Right cardiac atrium (tissue), 5 donors: ENCODE measurements at regions not wholly inside any gene's neighbourhood (a gene's known extent, or its start where the extent isn't known, plus 50 kb on each side); places are given as distances from the start of the nearest gene placed in this dataset.

ENCODE experiments used
- ATAC-seq, 2 donors: fragments of 200-7000 bp; cut with Tn5 transposase; one replicate each; pipeline versions ENCODE4 v1.8.0 to v1.9.1; 2020; ENCODE audit warnings: moderate library complexity in 2 of 2, mild to moderate bottlenecking in 1 of 2
- DNase-seq, 3 donors: peaks; one replicate each; pipeline ENCODE4 v3.0.0-alpha.2; 2020
- H3K27ac ChIP-seq: one replicate; pipeline ENCODE4 v1.5.1; 2013; ENCODE audit warnings: mild to moderate bottlenecking, low read length, control low read depth, moderate library complexity
- H3K27me3 ChIP-seq: one replicate; pipeline ENCODE4 v1.6.1; 2013; ENCODE audit not compliant: control insufficient read depth, insufficient read depth
- H3K4me1 ChIP-seq: one replicate; pipeline ENCODE4 v1.6.1; 2013; ENCODE audit warnings: low read length; ENCODE audit not compliant: control insufficient read depth, insufficient read depth
- H3K4me3 ChIP-seq: one replicate; pipeline ENCODE4 v1.5.1; 2013; ENCODE audit warnings: low read length, control low read depth
- H3K9me3 ChIP-seq: one replicate; pipeline ENCODE4 v1.6.1; 2013; ENCODE audit warnings: low read length; ENCODE audit not compliant: control insufficient read depth
- WGBS: extraction: QIAGEN DNeasy Blood & Tissue Kit; methylation state at CpG from one replicate; pipeline ENCODE4 v1.1.7; 2013; 5-methylcytosine and 5-hydroxymethylcytosine counted together
- intact Hi-C, 4 donors: fragments of 100-400 bp; cut with DNase I; formaldehyde crosslinking; loops; one replicate each; pipeline versions ENCODE4 v1.11.0 to v1.14.0; 2022 to 2023
- donor health status: healthy with polysubstance abuse.
- donor health status: DM: no; HTN: yes; CAD: no.
- donor health status: DM: no; HTN: no; CAD: no.
- donor health status: DM: no; HTN: yes; CAD: no; lungs with severe emphysema.
- donor health status: DM: yes; HTN: yes; CAD: no.

DNA sequence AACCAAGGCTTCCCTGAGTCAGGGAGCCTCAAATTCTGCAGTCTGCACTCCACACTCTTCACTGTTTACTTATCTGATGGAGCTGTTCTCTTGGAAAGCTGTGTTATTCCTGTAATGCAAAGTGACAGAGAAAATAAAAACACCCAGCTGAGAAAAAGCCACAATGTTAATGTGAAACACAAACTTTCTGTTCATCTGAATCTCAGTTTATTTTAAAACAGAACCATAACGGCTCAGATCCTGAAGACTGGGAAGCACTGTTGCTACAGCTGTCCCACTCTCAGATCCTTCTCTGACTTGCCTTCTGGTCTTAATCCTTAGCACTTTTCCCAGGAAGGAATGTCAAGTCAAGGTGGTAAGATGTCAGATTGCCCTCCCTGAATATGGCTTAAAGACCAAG, 736.6 kb downstream of the DHX35 start:
- intact Hi-C loops: no loop called here
- Histone ChIP-seq H3K4me1 (no peaks in the 10 kb centered on the region), H3K9me3 (no peaks in the 10 kb centered on the region), H3K27me3 (no peaks in the 10 kb centered on the region), H3K4me3 (no peak overlapping the region), H3K27ac (no peak overlapping the region)
- 53% methylated on average over 1 of the region's 1 CpG for WGBS
- ATAC-seq (no peak), DNase-seq (no peak)

DNA sequence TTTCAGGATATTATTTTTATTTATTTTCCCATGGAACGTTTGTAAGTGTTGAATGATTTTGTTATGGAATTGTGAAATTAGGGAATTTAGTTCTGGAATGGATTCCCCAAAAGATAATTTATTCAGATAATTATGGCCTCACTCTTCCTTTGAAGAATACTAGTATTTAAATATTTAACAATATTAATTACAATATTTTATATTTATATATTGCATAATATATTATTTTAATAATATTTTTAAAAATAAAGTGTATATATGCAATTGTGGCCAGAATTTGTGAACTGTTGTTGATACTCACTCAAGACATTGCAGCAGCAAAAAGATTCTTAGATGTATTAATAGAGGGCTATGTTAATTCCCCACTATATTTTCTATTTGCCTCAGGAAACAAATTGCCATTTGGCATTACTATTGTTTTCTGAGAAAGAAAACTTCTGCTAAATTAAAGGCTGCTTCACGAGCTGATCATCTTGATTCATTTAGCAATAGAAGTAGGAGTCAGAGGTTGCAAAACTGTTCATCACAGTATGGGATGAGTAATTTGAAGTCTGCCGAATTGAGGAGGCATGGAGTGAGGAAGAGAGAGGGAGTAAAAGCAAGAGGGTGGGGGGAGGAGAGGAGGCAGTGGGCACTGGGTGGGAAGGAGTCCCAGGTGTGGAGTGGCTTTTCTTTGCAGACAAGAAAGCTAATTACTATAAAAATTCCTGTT, 729.2 kb downstream of the DHX35 start:
- ATAC-seq (no peak), DNase-seq (no peak)
- WGBS: 57% methylated on average over 3 of the region's 3 CpGs
- Histone ChIP-seq H3K4me3 (no peak overlapping the region), H3K27me3 (no peaks in the 10 kb centered on the region), H3K4me1 (no peaks in the 10 kb centered on the region), H3K27ac (no peak overlapping the region), H3K9me3 (no peaks in the 10 kb centered on the region)
- intact Hi-C loops: no loop called here

DNA sequence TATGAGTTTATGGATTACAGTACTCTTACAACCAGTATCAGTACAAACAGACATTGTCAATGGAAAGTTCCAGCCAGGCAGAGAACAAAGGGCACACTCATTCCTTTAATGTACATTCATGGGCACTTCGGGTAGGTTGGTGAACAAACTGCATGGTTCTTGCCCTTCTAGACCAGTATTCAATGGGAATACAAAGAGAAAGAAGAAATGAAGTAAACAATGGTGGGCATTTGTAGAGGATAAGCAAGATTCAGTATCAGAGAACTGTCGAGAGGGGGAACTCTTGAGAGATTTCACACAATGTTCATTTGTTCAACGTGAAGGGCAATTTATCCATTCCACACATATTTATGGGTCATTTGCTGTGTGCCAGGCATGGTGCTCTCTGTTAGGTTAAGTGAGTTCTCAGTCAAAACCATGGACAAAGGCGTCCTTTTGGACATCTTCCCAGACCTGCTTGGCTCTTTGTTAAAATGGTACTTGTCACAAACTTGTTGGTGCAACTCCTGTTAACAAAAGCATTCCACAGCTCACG, 714.8 kb downstream of the DHX35 start:
- WGBS: 50% methylated on average over 5 of the region's 5 CpGs

DNA sequence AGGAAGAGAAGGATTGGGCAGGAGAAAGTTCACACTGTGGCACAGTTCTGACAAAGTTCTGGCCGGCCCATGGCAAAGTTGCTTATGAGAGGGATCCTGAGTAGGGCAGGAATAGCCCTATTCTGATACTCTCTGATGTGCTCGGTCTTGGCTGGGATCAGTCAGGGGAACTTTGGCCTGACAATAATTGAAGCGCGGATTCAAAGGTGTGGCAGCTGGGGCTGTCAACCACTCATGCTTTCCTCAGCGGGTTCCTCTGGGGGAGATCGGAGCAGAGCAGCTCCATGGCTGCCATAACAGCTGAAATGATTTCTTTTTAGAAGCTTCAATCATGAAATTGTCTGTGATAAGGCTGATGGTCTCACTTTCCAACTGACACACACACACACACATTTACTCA, 714.1 kb downstream of the DHX35 start:
- intact Hi-C loops: loop anchor here in 1 of 4 donors (10.0 kb wide), 1 partner anchor 371 kb away; no protein-coding TSS in a partner anchor

More for the DNA sequence above, 714.8 kb downstream of the DHX35 start:
- no peaks in the 10 kb centered on the region for H3K27me3 ChIP-seq
- peaks cover 4% of the 10 kb centered on the region for H3K9me3 ChIP-seq
- no peak for DNase-seq
- H3K27ac ChIP-seq: no peak overlapping the region
- peaks cover 2% of the 10 kb centered on the region for H3K4me1 ChIP-seq
- no peak overlapping the region for H3K4me3 ChIP-seq
- no peak for ATAC-seq
- intact Hi-C loops: loop anchor here in 1 of 4 donors (10.0 kb wide), 1 partner anchor 372 kb away; no protein-coding TSS in a partner anchor

DNA sequence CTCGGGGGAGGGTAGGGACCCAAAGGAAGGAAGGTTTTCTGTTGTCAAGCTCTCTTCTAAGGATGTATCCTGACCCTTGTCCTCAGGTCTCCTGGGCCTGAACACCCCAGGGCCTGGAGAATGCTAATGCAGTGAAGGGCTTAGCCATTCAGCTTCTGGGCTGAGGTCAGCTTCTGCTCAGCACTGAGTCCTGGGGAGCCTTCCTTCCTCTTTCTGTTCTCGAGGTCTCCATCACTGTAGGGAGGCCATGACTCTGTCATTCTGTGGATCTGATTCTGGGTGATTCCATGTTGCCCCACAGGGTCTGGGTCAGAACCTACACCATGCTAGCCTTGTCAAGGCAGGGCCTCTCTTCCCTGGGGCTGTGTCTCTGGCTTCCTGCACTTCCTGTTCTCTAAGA, 712.7 kb downstream of the DHX35 start:
- Histone ChIP-seq H3K27me3 (no peaks in the 10 kb centered on the region), H3K4me3 (no peak overlapping the region), H3K9me3 (no peaks in the 10 kb centered on the region), H3K27ac (no peak overlapping the region), H3K4me1 (peaks cover 2% of the 10 kb centered on the region)
- ATAC-seq (no peak), DNase-seq (no peak)
- WGBS: 51% methylated on average over 2 of the region's 2 CpGs
- intact Hi-C loops: loop anchor here in 1 of 4 donors (10.0 kb wide), 1 partner anchor 370 kb away; no protein-coding TSS in a partner anchor

More for the DNA sequence above, 714.1 kb downstream of the DHX35 start:
- ATAC-seq: no peak
- H3K9me3 ChIP-seq: peaks cover 4% of the 10 kb centered on the region
- DNase-seq: no peak
- H3K4me3 ChIP-seq: no peak overlapping the region
- H3K4me1 ChIP-seq: peaks cover 2% of the 10 kb centered on the region
- 91% methylated on average over 6 of the region's 6 CpGs for WGBS
- H3K27me3 ChIP-seq: no peaks in the 10 kb centered on the region
- no peak overlapping the region for H3K27ac ChIP-seq

DNA sequence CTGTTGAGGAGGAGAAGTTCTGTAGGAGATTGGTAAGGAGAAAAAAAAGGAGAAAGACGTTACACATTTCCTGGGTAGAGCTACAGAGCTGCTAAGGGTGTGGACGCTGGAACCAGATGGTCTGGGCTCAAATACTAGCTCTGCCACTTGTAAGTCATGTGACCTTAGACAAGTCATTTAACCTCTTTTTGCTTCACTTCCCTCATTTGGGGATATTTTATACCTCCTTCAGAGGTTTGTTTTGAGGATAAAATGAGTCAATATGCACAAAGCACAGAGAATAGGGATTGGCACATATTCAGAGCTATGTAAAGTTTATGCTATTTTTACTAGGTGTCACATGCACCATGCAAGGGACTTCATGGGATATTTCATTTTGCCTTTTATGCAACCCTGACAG, 708.8 kb downstream of the DHX35 start:
- H3K27ac ChIP-seq: no peak overlapping the region
- no peak for DNase-seq
- intact Hi-C loops: loop anchor here in 1 of 4 donors (10.0 kb wide), 1 partner anchor 366 kb away; no protein-coding TSS in a partner anchor
- H3K4me1 ChIP-seq: peaks cover 2% of the 10 kb centered on the region
- no peak for ATAC-seq
- no peak overlapping the region for H3K4me3 ChIP-seq
- no peaks in the 10 kb centered on the region for H3K9me3 ChIP-seq
- 55% methylated on average over 2 of the region's 2 CpGs for WGBS
- no peaks in the 10 kb centered on the region for H3K27me3 ChIP-seq

DNA sequence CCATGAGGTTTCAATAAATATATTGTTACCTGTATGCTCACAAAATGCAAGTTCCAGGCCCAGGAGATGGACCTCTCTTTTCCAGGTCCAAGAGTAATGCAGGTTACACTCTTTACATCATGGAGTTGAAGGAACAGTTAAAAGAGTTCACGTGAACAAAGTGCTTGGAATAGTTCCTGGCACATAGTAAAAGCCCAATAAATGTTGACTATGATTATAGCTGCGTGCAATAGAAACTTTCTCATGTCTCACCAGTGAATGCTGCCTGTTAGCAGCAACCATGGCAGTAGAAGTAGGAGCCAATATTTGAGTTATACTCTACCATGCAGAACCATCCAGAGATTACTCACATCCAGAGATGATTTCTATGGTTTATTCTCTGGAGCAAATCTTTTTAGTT, 707.5 kb downstream of the DHX35 start:
- ATAC-seq: no peak
- Histone ChIP-seq H3K27me3 (no peaks in the 10 kb centered on the region), H3K4me1 (peaks cover 2% of the 10 kb centered on the region), H3K9me3 (no peaks in the 10 kb centered on the region), H3K27ac (no peak overlapping the region), H3K4me3 (no peak overlapping the region)
- intact Hi-C loops: loop anchor here in 1 of 4 donors (10.0 kb wide), 1 partner anchor 365 kb away; no protein-coding TSS in a partner anchor
- WGBS: 84% methylated on average over 2 of the region's 2 CpGs
- DNase-seq: no peak

DNA sequence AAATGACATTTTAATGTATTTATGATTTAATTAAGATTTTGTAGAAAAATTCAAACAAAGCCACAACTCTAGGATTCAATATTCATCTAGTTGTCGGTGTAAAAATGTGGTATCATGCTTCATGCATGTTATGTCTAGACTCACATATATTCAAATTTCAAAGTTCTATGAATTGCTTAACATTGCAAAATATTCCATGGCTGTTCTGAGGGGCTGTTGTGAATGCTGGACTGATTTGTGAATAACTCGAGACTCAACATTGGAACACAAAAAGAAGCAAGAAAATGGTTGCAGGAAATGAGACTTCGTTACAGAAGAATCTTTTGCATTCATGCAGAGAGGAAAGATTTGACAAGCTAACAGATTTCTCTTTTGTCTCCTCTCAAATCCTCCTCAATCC, 705.9 kb downstream of the DHX35 start:
- intact Hi-C loops: no loop called here
- no peak overlapping the region for H3K27ac ChIP-seq
- H3K27me3 ChIP-seq: no peaks in the 10 kb centered on the region
- no peak overlapping the region for H3K4me3 ChIP-seq
- 67% methylated on average over 3 of the region's 3 CpGs for WGBS
- peaks cover 2% of the 10 kb centered on the region for H3K4me1 ChIP-seq
- DNase-seq (no peak), ATAC-seq (no peak)
- H3K9me3 ChIP-seq: no peaks in the 10 kb centered on the region

DNA sequence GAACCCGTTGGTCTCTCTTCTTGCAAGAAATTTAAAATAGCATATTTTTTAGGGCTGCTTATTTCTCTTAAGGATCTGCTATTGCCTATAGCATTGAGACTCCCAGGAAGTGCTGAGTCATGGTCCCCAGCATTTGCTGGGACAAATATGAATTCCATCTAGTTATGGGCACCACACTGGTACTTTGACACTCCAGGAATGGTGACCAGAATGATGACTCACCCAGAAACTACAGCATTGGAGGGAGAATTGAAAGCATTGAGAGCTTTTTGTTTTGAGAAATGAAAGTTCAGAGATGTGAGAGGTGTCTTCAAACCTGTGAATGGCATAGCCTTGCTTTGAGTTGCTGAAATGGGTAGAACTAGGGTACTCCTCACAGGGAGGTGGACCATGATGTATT, 699.7 kb downstream of the DHX35 start:
- no peak for DNase-seq
- Histone ChIP-seq H3K9me3 (no peaks in the 10 kb centered on the region), H3K4me3 (no peak overlapping the region), H3K27me3 (no peaks in the 10 kb centered on the region), H3K4me1 (no peaks in the 10 kb centered on the region), H3K27ac (no peak overlapping the region)
- 0% methylated on average over 1 of the region's 1 CpG for WGBS
- ATAC-seq: no peak
- intact Hi-C loops: no loop called here

DNA sequence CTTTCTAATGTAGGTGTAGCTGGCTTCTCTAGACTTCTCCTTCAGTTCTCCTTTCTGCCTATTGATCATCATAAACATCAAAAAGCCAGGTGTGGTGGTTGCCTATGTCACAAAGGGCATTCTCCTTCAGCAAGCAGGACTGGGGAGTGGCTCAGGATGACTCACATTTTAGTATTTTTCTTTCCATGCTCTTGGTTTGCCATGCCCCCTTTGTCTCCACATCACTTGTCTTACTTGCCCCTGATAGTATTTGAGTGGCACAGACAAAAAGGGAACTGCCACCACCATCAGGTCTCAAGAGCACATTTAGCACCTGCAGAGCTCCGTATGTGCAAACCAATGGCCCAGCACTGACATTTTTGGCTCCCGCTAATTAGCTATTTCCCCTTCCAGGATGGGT, 698.8 kb downstream of the DHX35 start:
- H3K4me1 ChIP-seq: no peaks in the 10 kb centered on the region
- DNase-seq: no peak
- H3K9me3 ChIP-seq: no peaks in the 10 kb centered on the region
- intact Hi-C loops: no loop called here
- WGBS: 89% methylated on average over 2 of the region's 2 CpGs
- no peak overlapping the region for H3K27ac ChIP-seq
- H3K4me3 ChIP-seq: no peak overlapping the region
- ATAC-seq: no peak
- H3K27me3 ChIP-seq: no peaks in the 10 kb centered on the region

DNA sequence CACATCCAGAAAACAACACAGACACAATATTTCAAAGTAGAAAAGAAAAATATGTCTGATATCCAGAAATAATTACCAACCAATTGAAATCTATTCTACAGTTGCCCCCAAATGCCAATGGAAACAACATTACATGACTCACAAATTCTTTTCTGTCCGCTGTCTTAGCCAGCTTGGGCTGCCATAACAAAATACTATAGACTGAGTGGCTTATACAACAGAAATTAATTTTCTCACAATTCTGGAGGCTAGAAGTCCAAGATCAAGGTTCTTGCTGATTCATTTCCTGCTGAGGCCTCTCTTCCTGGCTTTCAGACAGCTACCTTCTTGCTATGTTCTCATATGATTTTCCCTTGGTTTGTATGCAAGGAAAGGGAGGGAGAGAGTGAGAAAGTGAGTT, 698.1 kb downstream of the DHX35 start:
- no peaks in the 10 kb centered on the region for H3K4me1 ChIP-seq
- no peak overlapping the region for H3K27ac ChIP-seq
- ATAC-seq (no peak), DNase-seq (no peak)
- no peaks in the 10 kb centered on the region for H3K9me3 ChIP-seq
- no peak overlapping the region for H3K4me3 ChIP-seq
- whole genome bisulfite sequencing: 84% methylated on average over 1 of the region's 1 CpG
- intact Hi-C loops: no loop called here
- no peaks in the 10 kb centered on the region for H3K27me3 ChIP-seq
